Nephron (organoid): ENCODE measurements at regions not wholly inside any gene's neighbourhood (a gene's known extent, or its start where the extent isn't known, plus 50 kb on each side); places are given as distances from the start of the nearest gene placed in this dataset.

Experiments used
- H3K27ac Mint-ChIP-seq, 3 experiments: 2 replicates each; pipeline ENCODE4 v1.8.0; 2020; ENCODE audit warnings: mixed read lengths in 3 of 3, mild to moderate bottlenecking in 2 of 3, moderate library complexity in 1 of 3
- H3K27me3 Mint-ChIP-seq: 2 replicates; pipeline ENCODE4 v1.8.0; 2021; ENCODE audit warnings: low read depth, mild to moderate bottlenecking, moderate library complexity, mixed read lengths
- H3K36me3 Mint-ChIP-seq: 2 replicates; pipeline ENCODE4 v1.8.0; 2020; ENCODE audit warnings: low read depth, mixed read lengths
- H3K4me1 Mint-ChIP-seq: 2 replicates; pipeline ENCODE4 v1.8.0; 2020; ENCODE audit warnings: mixed read lengths
- H3K4me3 Mint-ChIP-seq, 3 experiments: 2 replicates each; pipeline ENCODE4 v1.8.0; 2020; ENCODE audit warnings: mild to moderate bottlenecking in 3 of 3, mixed read lengths in 3 of 3, moderate library complexity in 2 of 3
- H3K9me3 Mint-ChIP-seq: 2 replicates; pipeline ENCODE4 v1.8.0; 2020; ENCODE audit warnings: mixed read lengths
- CTCF ChIP-seq, 3 experiments: fragments of 200-600 bp; sonication (generic); IDR thresholded peaks; one replicate each; pipeline ENCODE4 v1.5.0; 2021; ENCODE audit warnings: antibody characterized with exemption in 3 of 3; ENCODE audit not compliant: unreplicated experiment in 3 of 3

DNA sequence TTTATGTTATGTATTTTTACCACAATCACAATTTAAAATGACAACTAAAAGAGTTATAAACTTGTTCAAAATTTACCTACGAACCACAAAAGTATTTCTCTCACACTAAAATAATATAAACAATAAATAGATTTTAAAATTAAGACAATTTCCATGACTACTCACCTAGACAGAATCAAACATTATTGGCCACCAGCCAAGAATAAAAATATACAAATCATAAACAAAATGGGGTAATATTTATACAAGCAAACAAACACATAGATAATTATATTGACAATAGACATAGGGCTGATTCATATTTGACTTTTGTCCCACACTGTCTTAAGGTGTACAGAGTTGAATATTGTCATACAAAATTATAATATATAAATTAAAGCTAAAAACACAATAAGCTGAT is 119.6 kb upstream of the ZNF92 start:
- TF ChIP-seq CTCF (IDR thresholded peaks at IDR 0.05; ENCODE audit: unreplicated experiment in 3 of 3): no peak
- Mint-ChIP-seq H3K4me1 (peaks cover 5% of the 10 kb centered on the region), H3K9me3 (no peaks in the 10 kb centered on the region), H3K27ac (no peak overlapping the region), H3K27me3 (peaks cover 12% of the 10 kb centered on the region), H3K4me3 (peak overlapping the region; percentile 34 to 68 (median 34)), H3K36me3 (no peaks in the 10 kb centered on the region)

- no peak for TF ChIP-seq CTCF (IDR thresholded peaks at IDR 0.05; ENCODE audit: unreplicated experiment in 3 of 3)
These were observed 121.6 kb upstream of the ZNF92 start for GRCh38 chr7:65251851-65252620.

DNA sequence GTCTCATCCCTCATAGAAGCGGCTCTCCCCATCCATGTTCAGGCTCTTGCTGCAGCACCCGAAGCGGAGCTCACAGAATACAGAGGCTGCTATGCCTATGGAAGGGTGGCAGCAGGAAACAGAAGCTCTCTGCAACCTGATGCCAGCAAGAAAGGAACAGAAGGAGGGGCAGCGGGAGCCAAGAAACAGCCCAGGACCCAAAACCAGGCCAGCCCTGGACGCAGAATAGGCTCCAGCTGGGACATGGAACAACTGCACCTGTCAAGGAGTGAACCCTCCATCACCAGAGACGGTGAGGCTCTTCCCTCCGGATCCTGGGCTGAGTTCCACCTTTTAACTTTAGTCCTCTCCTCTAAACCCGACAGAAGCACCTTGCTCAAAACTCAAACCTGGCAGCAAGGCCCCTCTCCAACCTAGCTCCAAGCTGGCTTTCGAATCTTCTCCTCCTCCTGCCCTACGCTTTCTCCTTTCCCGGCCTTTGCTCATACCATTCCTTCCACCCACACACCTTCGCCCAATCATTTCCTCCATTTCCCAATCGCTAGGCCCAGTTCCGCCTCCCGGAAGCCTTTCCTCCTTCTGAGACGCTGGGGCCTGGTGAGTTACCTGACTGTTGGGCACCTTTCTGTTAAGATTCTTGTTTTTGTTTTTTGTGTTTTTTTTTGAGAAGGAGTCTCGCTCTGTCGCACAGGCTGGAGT is 122.8 kb upstream of the ZNF92 start:
- no peaks in the 10 kb centered on the region for H3K9me3 Mint-ChIP-seq
- H3K36me3 Mint-ChIP-seq: no peaks in the 10 kb centered on the region
- H3K4me3 Mint-ChIP-seq: peak overlapping the region; percentile 91 to 98 (median 93)
- H3K27me3 Mint-ChIP-seq: peaks cover 12% of the 10 kb centered on the region
- no peak for TF ChIP-seq CTCF (IDR thresholded peaks at IDR 0.05; ENCODE audit: unreplicated experiment in 3 of 3)
- H3K4me1 Mint-ChIP-seq: peaks cover 5% of the 10 kb centered on the region
- H3K27ac Mint-ChIP-seq: no peak overlapping the region

More at GRCh38 chr7:65251851-65252620, 121.6 kb upstream of the ZNF92 start:
- peaks cover 12% of the 10 kb centered on the region for H3K27me3 Mint-ChIP-seq
- peaks cover 5% of the 10 kb centered on the region for H3K4me1 Mint-ChIP-seq
- no peaks in the 10 kb centered on the region for H3K36me3 Mint-ChIP-seq
- no peaks in the 10 kb centered on the region for H3K9me3 Mint-ChIP-seq
- H3K4me3 Mint-ChIP-seq: peak overlapping the region; percentile 91 to 98 (median 93)
- H3K27ac Mint-ChIP-seq: peak overlapping the region in 2 of 3 experiments; percentile 76 to 79

- Mint-ChIP-seq H3K4me3 (peak overlapping the region; percentile 91 to 98 (median 93)), H3K9me3 (no peaks in the 10 kb centered on the region), H3K27me3 (peaks cover 16% of the 10 kb centered on the region), H3K4me1 (peaks cover 5% of the 10 kb centered on the region), H3K27ac (peak overlapping the region in 1 of 3 experiments; percentile 6), H3K36me3 (no peaks in the 10 kb centered on the region)
- no peak for TF ChIP-seq CTCF (IDR thresholded peaks at IDR 0.05; ENCODE audit: unreplicated experiment in 3 of 3)
These were observed 123.4 kb upstream of the ZNF92 start for GRCh38 chr7:65250216-65250615.

DNA sequence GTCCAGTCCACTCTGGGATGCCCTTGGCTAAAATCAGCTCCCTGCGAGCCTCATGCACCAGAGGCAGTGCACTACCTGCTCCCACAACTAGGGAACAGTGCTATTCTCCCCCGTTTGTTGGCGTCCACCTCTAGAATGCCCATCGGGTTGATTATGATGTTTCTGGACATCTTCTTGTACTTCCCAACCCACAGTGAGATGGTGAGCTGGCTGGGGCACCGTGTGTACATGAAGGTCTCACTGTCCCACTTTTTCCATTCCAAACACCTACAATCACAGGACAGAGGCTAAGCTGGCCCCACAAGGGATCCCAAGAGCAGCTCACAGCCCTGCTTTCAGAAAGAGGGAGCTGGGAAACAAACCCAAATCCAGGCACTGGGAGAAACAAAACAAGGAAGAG is 126.2 kb upstream of the ZNF92 start:
- no peak overlapping the region for H3K4me3 Mint-ChIP-seq
- H3K36me3 Mint-ChIP-seq: no peaks in the 10 kb centered on the region
- peaks cover 5% of the 10 kb centered on the region for H3K4me1 Mint-ChIP-seq
- H3K27ac Mint-ChIP-seq: no peak overlapping the region
- H3K27me3 Mint-ChIP-seq: peaks cover 16% of the 10 kb centered on the region
- TF ChIP-seq CTCF (IDR thresholded peaks at IDR 0.05; ENCODE audit: unreplicated experiment in 3 of 3): no peak
- H3K9me3 Mint-ChIP-seq: no peaks in the 10 kb centered on the region
